ENCODE measurements at regions not wholly inside any gene's neighbourhood (a gene's known extent, or its start where the extent isn't known, plus 50 kb on each side); places are given as distances from the start of the nearest gene placed in this dataset.

DNA sequence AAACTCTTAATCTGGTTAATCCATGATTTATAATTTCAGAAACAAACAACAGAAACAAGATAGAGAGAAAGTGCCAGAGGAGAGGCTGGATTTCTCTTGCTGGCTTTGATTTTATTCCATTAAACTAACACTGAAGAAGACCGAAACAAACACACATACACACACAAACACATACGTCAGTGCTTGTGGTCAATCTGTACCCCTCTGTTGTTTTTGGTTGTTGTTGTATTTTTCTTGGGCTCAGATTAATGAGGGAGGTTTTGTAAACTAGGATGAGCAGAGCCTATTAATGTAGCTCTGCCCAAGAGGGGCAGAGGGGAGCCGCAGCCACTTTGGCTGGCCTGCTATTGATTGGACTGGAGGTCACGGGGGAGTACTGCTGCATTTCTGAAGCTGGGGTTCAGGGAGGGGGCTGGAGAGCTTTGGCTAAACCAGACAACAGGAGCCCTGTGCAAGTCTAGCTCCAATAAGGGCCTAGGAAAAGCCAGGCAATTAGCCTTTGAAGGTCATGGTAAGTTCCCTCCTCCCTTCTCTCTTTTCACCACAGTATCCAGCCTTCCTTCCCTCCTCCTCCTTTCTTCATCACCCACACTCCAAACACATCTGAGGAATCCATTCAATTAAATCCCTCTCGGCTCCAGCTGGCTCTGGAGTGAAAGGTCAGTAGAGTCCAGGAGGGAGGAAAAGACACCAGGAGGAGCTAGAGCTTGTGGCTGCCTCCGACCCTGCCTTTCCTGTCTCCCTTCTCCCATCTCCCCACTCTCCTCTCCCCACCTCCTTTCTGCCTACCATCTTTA lies 344.1 kb upstream of the LMO3 start:
- DNase-seq: no peak

DNA sequence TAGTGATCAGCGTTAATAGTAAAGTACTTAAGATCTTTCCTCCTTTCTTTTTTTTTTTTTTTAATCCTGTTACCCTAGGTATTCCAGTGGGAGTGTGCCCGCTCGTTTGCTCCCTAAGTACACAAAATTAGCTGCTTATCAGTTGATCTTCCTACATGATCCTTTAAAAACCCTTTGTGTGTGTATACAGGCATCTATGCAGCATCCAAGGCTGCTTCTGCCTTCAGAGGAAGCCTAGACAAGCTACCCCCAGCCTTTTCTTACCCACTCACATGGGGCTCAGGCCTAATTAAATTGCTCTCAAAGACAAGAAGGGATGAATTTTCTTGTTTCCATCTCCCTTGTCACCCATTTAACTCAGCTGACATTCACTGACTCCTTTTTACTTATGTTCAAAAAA lies 343.4 kb upstream of the LMO3 start:
- no peak for DNase-seq

DNA sequence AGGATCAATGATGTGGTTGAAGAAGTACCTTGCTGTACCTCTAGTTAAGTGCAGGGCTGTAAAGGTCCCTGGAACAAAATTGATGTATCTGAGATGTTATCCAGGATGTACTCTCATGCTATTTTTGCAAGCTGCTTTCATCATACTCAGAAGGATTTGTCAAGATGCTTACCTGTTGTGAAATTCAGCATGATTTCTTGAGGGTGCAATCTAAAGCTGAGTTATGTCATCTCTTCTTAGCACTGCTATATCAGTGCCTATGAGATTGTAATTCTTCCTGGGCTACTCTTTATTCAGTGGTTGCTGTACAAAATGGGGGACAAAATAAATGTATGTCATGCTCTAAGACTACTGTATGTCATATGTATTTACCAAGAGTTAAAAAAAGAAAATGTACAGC lies 340.7 kb upstream of the LMO3 start:
- no peak for DNase-seq

DNA sequence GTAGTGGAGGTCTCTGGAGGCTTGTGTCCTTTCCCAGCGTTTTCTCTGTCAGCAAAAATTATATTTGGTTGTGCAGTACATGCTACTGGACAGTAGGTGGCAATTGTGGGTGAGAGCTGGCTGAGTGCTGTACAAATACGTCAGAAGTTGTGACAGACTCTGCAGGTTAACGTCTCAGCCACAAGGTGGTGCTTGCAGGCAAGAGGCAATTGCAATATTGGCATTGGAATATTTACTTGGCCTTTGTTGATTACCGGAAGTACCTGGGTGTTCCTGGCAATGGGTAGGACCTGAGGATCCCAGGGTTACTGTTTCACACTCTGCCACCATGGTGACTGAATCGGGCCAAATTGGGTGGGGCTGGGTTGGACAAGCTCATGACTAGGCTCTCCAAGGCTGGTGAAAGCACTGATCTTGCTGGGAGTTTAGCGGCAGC lies 333.9 kb upstream of the LMO3 start:
- DNase-seq: peak; percentile 36

DNA sequence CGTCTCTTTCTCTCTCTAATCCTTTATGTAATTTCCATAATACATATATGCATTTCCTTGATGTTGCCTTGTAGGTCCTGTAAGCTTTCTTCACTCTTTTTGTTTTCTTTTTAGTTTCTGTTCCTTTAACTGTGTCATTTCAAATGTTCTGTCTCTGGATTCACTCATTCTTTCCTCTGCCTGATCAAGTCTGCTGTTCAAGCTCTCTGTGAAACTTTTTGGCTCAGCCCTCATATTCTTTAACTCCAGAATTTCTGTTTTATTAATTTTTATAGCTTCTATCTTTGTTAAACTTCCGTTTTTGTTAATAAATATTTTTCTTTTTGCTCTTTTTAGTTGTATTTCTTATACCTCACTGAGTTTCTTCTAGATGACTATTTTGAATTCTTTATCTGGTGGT lies 321.3 kb upstream of the LMO3 start:
- DNase-seq: no peak

DNA sequence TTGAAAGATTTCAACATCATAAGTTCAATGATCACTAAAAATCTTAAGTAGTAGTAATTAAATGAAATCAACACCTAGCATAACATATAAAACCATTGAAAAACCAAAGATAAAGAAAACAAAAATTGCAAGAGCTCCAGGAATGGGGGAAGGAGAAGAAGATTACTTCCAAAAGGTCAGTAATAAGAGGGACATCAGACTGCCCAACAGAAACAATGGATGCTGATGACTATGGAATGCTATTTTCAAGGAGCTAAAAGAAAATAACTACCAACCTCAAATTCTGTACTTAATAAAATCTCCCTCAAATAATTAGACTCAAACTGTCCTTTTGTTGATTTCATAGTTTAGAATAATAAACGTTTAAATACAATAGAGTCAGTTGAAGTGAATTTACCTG lies 314.5 kb upstream of the LMO3 start:
- peak; percentile 9 for DNase-seq

DNA sequence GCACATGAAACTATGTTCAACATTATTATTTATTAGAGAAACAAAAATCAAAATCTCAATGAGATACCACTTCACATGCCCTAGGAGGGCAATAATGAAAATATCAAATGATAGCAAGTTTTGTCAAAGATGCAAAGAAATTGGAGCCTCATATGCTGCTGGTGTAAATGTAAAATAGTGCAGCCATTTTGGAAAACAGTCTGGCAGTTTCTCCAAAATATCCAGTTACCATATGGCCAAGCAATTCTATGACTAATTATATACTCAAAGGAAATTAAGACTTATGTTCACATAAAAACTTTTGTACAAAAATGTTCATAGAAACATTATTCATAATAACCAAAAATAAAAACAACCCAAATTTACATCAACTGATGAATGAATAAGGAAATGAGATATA lies 313.6 kb upstream of the LMO3 start:
- DNase-seq: no peak

DNA sequence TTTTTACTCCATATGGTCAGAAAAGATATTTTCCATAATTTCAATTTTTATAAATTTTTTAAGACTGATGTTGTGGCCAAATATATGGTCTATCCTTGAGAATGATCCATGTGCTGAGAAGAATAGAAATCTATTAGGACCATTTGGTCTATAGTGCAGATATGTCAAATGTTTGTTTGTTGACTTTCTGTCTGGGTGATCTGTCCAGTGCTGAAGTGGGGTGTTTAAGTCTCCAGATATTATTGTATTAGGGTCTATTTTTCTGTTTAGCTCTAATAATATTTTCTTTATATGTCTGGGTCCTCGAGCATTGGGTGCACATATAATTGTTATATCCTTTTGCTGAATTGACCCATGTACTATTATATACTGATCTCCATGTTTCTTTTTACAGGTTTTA lies 308.9 kb upstream of the LMO3 start:
- no peak for DNase-seq

DNA sequence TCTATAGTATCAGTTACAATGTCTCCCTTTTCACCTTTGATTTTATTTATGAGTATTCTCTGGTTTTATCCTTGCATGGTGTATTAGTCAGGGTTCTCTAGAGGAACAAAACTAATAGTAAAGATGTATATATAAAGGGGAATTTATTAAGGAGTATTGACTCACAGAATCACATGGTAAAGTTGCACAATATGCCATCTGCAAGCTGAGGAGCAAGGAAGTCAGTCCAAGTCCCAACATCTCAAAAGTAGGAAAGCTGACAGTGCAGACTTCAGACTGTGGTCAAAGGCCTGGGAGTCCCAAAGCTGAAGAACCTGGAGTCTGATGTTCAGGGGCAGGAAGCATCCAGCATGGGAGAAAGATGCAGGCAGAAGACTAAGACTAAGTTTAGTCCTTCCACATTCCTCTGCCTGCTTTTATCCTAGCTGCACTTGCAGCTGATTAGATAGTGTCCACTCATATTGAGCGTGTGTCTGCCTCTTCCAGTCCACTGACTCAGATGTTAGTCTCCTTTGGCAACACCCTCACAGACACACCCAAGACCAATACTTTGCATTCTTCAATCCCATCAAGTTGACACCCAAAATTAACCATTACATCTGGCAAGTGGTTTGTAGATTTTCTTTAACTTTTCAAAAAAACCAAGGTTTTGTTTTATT lies 308.0 kb upstream of the LMO3 start:
- DNase-seq: no peak

DNA sequence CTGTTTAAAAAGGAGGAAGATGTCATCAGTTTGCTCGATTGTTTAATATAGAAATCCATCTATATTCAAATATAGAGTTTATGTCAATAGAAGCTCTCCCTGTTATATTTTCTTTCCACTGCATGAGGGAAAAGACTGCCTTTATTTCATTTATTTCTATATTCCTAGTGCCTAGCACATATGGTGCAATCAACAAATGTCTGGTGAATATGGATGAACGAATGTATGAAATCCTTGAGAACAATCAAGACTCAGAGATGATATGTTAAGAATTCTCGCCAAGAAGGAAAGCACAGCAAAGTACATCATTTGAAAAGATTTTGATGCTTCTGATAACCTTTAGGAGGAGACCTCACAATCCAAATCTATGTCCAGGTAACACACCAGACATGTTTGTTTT lies 296.0 kb upstream of the LMO3 start:
- no peak for DNase-seq

DNA sequence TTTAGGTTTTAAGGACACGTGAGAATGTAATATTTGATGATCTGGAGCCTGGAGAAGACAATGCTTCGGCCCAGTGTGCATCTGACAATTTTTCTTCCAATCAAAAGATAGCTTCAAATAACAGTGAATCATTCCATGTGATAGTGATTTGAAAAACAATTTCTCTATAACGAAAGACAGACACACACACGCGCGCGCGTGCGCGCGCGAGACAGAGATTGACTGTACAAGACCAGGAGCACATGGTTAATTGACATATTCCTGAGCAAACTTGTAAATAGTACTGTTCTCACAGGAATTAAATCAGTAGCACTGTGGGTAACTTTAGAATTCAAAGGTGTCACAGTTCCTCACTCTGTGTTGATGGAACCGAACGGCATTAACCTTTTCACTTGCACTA lies 287.5 kb upstream of the LMO3 start:
- no peak for DNase-seq

DNA sequence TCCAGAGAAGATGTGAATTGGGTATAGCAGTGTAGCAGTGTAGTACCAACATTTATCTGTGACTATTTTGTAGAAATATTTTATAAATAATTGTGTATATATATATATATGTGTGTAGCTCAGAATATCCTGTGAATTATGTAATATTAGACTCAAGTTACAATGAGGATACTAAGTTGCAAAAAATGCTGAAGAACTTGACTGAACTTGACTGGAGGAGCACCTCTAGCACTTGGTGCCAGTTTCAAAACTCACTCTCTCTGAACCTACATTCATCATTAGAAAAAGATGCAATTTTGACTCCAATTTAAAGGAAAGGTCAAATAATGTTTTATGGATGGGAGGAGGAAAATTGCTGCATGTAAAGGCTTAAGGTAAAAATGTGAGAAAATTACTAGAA lies 285.7 kb upstream of the LMO3 start:
- no peak for DNase-seq

DNA sequence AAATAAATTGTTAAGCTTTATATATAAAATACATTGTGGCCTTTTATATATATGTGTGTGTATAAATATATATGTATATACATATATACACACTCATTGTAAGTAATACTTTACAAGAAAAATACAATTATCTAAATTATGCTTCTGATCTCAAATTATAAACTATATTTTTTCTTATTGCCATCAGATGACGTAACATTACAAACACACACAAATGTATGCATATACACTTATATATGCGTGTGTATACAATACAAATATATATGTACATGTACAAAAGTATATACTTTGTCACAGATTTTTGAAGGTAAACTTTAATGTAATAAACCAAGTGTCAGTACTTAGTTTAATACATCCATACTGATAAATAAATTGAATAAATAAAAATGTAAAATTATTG lies 278.9 kb upstream of the LMO3 start:
- DNase-seq: no peak

DNA sequence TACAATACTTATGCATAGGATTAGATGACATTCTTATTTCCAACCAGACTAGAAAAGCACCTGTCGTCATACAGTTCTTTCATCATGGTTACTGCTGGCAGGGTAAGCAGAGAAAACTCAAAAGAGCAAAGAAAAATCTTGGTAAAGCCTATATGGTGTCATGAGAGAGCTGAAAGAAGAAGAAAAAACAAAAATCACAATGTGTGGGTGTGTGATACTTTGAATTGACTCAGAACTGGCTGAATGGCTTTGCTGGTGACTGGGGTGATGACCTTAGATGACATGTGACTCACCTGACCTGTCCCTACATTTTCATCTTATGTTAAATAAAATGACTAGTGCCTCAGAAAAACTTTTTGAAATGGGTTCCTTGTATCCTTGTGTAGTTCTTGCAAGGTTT lies 278.1 kb upstream of the LMO3 start:
- no peak for DNase-seq

DNA sequence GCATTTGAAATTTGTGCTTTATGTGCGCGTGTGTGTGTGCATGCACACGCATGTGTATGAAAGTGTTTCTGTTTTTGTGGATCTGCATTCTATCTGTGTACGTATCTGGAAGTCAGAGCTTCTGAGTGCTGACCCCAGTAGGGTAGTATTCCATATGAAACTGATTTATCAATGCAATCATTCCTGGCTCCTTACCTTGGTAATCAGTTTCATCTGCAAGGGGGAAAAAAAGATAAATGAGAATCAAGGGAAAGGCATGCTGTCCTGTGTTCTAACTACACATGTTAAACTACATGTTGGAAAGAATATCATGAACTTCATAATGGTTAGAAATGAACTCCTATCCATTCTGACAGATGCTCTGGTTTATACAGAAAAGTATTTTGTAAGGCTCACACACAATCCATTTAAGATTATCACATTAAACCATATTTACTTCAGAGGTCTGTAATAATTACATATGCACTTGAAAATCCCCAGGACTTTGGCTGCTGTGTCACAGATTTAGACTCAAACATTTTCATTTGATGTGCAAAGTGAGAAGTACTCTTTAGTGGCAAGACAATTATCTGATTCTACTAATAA lies 276.1 kb upstream of the LMO3 start:
- peak; percentile 61 for DNase-seq

DNA sequence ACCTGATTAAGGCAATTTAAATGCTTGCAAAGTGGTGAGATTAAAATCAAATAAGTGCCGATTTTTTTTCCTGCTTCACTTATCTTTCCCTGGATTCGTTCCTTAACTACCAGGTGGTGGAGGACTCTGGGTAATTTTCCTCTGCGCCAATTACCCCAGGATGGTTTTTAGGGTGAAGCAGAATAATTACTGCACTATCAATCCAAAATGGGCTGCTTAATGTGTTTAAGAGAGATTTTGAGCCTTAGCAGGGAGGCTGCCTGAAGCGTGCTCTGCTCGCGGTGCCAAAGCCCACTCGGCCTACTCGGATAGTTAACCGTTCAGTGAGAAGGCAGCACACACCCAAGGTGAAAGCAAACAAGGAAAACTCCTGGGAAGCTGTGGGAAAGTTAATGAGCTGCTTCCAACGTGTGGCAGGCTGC lies 274.9 kb upstream of the LMO3 start:
- peak; percentile 98 for DNase-seq

DNA sequence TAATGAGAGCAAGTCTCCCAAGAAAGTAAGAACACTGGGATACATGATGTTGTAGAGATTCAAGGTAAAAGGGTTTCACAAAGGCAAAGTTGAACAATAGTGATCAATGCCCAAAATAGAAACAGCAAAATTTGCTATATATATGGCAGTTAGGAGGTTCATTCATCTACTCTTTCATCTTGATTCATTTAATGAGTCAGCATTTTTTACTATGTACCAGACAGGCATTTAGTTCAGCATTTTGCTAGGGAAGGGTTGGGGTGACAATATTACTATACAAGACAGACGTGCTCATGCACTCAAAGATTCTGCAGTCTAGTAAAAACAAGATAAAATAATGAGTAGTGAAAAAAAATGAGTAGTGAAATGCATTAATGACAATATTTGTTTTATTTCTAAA lies 264.9 kb upstream of the LMO3 start:
- no peak for DNase-seq

DNA sequence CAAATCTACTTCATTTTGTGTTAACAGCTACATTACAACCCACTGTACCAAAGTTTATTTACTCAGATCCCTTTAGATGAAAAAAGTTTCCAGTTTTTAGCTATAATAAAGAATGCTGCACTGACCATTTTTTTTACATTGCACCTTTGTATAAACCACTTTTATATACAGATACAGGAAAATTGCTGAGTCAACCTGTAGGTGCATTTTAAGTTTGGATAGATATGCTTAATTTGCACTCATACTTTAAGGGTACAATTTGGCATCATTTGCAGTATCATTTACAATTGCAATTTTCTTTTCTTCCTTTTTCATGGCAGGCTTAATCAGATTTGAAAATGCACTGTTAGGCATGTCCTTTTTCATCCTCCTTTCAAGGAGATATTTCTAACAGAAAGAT lies 257.8 kb upstream of the LMO3 start:
- DNase-seq: no peak

DNA sequence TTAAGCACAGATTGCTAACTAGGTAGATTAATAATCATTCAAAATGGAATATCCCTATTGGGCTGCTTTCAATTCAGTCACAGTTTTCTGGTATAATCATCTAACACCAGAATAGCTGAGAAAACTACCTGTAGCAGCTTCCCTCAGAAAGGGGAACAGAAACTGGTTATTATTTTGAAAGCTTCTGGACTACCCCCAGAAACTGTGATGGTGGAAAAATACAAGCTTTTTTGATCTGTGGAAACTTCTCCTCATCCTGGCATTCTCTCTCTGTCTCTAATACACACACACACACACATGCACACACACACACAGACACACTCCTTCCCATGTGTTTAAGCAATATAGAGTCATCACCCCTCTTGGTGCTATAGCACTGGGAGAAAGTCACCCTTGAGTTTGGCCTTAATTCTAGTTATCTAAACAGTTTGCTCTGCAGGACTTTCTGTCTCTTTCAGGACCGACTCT lies 251.5 kb upstream of the LMO3 start:
- no peak for DNase-seq

DNA sequence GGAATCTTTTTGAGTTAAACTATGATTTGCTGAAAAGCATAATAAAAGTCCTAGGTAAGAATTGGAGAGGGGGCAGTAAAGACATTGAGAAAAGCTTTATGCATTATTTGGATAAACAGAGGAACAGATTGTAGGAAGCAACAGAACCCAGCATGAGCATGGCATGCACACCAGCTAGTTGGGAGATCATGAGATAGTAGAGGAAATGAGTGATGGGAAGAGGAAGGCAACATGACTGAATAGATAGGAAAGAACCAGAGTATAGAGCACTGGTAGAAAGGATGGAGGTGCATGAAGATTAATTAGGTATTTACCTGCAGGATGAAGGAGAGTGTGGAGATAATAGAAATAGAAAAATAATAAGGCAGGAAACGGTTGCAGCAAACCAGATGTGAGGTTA lies 248.5 kb upstream of the LMO3 start:
- no peak for DNase-seq

DNA sequence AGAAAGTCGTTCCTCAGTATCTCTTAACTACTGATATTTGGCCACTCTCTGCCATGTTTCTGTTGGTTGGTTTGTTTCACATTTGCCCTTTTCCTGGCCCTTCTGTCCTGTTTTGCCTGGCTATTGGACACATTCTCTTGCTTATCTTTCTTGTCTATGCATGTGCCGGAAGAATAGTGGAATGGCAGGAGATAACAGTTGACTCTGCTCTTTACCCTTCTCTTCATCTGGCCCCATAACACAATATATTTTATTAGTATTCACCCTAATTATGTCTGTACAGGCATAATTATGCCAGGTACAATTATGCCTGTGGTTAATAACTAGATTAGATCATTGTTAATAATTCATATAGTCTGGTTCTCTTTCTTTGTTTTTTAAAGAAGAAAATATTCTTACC lies 243.5 kb upstream of the LMO3 start:
- DNase-seq: no peak

DNA sequence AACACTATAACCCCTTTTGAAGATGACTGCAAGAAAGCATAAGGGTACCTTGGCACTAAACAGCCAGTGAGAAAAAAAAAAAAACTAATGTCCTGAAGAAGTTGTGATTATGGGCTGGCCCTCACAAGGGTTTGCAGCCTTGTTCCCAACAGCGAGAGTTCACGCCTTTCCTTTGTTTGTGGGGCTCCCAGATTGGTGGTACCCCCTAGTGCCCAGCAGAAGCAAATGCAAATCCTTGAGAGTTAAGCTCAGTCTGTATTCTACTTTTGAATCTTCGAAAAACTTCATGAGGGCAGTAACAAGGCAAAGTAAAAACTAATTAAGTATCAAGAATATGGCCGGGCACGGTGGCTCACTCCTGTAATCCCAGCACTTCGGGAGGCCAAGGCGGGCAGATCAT lies 238.9 kb upstream of the LMO3 start:
- DNase-seq: no peak

DNA sequence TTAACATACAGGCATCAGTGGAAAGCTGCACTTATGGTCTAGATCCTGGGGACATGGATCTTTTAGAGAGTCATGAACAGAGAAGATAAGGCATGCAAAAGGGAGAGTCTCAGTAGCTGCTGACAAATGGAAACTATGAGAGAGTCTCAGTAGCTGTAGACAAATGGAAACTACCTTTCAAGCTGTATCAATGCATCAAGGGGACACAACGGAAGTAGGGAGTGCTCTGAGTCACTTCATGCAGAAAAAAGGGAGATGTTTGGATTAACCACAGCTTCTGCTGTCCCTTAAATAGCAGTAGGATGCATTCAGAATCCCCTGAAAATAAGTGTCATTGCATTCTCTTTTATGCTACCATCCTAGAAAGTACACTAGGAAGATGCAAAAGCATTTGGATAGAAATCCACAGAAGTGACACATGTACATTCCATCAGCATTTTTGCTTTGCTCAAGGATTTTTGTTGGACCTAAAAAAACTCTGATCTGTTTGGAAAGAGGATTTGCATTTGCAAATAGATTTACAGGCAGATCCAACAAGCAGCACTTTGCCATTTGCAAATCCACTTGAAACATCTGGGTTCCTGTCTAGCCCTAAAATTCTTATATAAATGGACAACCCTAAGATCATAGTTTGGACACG lies 227.5 kb upstream of the LMO3 start:
- no peak for DNase-seq

DNA sequence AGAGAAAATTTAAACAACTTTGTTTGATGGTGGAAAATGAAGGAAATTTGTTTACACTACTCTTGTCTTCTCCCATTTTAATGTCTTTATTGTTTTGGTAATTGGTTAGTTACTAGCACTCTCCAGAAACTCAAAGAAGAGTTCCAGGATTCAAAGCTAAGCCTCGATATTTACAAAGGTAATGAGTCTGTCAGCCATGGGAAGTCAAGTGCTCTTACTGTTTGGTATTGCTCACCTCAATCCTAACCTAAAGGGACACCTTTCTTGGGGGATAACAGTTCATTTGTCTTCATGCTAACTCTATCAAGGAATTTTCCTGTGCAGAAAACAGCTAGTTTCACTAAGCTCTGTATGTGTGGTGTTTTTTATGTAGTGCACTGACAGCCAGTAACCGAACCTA lies 222.9 kb upstream of the LMO3 start:
- peak; percentile 80 for DNase-seq
